Muscle of leg (tissue), 3 donors: ENCODE measurements at regions not wholly inside any gene's neighbourhood (a gene's known extent, or its start where the extent isn't known, plus 50 kb on each side); places are given as distances from the start of the nearest gene placed in this dataset.
A peak's percentile ranks its signal among the peaks of the same experiment; 100 is the strongest.

Experiments
- DNase-seq: peaks from one replicate; pipeline ENCODE4 v3.0.0; 2013
- H3K27ac ChIP-seq: one replicate; pipeline ENCODE4 v1.5.1; 2013; ENCODE audit warnings: mild to moderate bottlenecking, low read length, control low read depth
- H3K27me3 ChIP-seq: one replicate; pipeline ENCODE4 v1.6.1; 2013; ENCODE audit warnings: low read length; ENCODE audit not compliant: control insufficient read depth, insufficient read depth
- H3K36me3 ChIP-seq: one replicate; pipeline ENCODE4 v1.6.1; 2013; ENCODE audit warnings: low read length; ENCODE audit not compliant: control insufficient read depth, insufficient read depth
- H3K4me1 ChIP-seq: one replicate; pipeline ENCODE4 v1.6.1; 2013; ENCODE audit warnings: low read length; ENCODE audit not compliant: control insufficient read depth, insufficient read depth
- H3K4me3 ChIP-seq: one replicate; pipeline ENCODE4 v1.5.1; 2013; ENCODE audit warnings: low read length, control low read depth
- H3K9me3 ChIP-seq: replicated peaks from 2 replicates; pipeline ENCODE4 v1.6.1; 2013; ENCODE audit warnings: low read depth, low read length; ENCODE audit not compliant: control insufficient read depth
- WGBS: methylation state at CpG from one replicate; pipeline ENCODE4 v1.1.5; 2013; ENCODE audit warnings: missing lambda C conversion rate; ENCODE audit not compliant: insufficient coverage; 5-methylcytosine and 5-hydroxymethylcytosine counted together

- H3K27ac ChIP-seq = no peak overlapping the region
- H3K27me3 ChIP-seq = no peaks in the 10 kb centered on the region
- H3K4me1 ChIP-seq = peaks cover 10% of the 10 kb centered on the region
- peak; percentile 42 for DNase-seq
- WGBS = no CpG with 5 or more reads among the region's 3 CpGs
- H3K36me3 ChIP-seq = no peaks in the 10 kb centered on the region
- H3K9me3 ChIP-seq = no peaks in the 10 kb centered on the region
- no peak overlapping the region for H3K4me3 ChIP-seq
These were observed 91.1 kb upstream of the CD180 start for GRCh38 chr5:67287510-67288268.

DNA sequence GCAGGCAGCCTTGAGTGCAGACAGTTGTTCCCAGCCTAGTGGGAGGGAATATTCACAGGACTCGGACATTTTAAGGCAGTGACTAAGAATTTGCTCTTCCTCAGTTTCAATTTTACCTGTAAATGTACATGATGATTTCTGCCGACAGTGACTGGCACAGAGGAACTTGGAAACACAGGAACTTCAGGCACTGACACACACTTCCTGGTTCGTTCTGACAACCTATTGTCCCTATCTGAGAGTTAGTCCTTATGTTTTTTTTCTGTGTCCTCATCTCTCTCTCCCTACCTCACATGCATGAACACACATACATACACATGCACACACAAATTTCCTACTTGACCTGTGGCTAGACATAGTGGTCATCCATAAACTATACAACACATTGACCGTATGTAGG lies 89.4 kb upstream of the CD180 start:
- Histone ChIP-seq H3K36me3 (no peaks in the 10 kb centered on the region), H3K4me1 (peaks cover 10% of the 10 kb centered on the region), H3K27ac (no peak overlapping the region), H3K27me3 (no peaks in the 10 kb centered on the region), H3K9me3 (no peaks in the 10 kb centered on the region), H3K4me3 (no peak overlapping the region)
- WGBS = 83% methylated on average over 2 of the region's 4 CpGs
- DNase-seq = no peak

GRCh38 chr5:67283988-67284487 lies 87.4 kb upstream of the CD180 start:
- peaks cover 7% of the 10 kb centered on the region for H3K9me3 ChIP-seq
- no peaks in the 10 kb centered on the region for H3K36me3 ChIP-seq
- DNase-seq = no peak
- H3K4me3 ChIP-seq = no peak overlapping the region
- H3K27me3 ChIP-seq = no peaks in the 10 kb centered on the region
- WGBS = no CpG with 5 or more reads among the region's 4 CpGs
- no peak overlapping the region for H3K27ac ChIP-seq
- H3K4me1 ChIP-seq = no peaks in the 10 kb centered on the region

DNA sequence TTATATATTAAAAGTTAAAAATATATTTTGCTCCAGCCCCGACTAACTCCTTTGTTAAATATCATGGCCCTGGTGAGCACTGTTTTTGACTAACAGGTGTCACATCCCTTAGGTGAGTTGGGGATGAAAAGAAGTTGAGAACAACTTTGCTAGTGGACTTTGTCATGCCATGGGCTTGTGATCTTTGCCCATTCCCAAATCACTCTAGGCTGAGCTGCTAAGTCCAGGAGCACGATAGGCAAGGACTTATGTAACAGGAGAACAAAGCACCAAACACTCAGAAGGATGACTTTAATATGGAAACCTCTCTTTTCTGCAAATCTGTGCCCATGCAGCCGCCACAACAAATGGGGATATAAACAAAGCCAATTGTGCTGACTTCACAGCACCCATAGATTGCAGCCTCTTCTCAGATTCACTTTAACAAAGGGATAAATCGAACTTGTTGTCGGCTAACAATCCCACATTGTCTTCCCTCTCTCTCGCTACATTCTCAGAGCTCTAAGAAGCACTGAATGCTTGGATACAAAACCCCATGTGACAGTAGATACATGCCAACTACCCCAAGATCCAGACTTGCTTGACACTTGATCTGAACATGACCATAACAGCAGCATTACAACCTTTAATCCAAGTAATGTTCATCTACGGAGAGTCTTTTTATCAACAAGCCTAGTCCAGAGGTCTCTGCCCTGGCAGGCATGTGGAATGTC lies 86.8 kb upstream of the CD180 start:
- peaks cover 14% of the 10 kb centered on the region for H3K9me3 ChIP-seq
- H3K36me3 ChIP-seq = no peaks in the 10 kb centered on the region
- DNase-seq = no peak
- no peaks in the 10 kb centered on the region for H3K4me1 ChIP-seq
- no peak overlapping the region for H3K27ac ChIP-seq
- no peaks in the 10 kb centered on the region for H3K27me3 ChIP-seq
- WGBS = 92% methylated on average over 4 of the region's 7 CpGs
- H3K4me3 ChIP-seq = no peak overlapping the region

- H3K27ac ChIP-seq = no peak overlapping the region
- H3K9me3 ChIP-seq = peaks cover 22% of the 10 kb centered on the region
- no peaks in the 10 kb centered on the region for H3K36me3 ChIP-seq
- no peaks in the 10 kb centered on the region for H3K27me3 ChIP-seq
- no peak for DNase-seq
- WGBS = 67% methylated on average over 1 of the region's 2 CpGs
- no peak overlapping the region for H3K4me3 ChIP-seq
- H3K4me1 ChIP-seq = no peaks in the 10 kb centered on the region
These were observed 85.3 kb upstream of the CD180 start for GRCh38 chr5:67281874-67282273.

DNA sequence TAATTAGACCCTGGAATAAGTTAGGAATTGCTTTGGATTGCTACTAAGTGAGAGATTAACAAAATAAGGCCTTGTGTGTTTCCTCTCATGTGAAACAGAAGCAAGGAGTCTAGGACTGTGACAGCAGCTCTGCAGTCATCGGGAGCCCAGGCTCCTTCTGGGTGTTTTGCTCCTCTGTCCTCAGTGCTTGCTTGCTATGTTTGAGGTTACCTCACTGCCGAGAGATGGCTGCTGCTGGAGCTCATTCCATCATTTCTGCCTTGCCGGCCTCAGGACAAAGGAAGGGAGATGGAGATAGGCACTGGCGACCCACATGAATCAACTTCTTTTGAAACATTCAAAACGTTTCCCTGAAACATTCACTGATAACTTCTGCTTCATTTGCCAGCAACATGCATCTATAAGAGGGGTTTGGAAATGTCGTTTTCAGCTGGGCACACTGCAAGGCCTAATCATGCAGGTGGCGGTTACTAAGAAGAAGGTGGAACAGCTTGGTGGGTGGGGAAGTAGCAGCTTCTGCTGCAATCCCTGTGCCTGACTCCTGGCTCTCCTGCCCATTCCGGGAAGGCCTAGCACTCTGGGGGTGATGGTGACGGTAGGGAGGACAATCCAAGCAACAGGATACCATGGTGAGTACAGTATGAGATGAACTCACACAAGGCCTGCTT lies 77.2 kb upstream of the CD180 start:
- no peak overlapping the region for H3K4me3 ChIP-seq
- no CpG with 5 or more reads among the region's 9 CpGs for whole genome bisulfite sequencing
- DNase-seq = no peak
- peaks cover 15% of the 10 kb centered on the region for H3K9me3 ChIP-seq
- no peaks in the 10 kb centered on the region for H3K27me3 ChIP-seq
- peaks cover 13% of the 10 kb centered on the region for H3K4me1 ChIP-seq
- H3K27ac ChIP-seq = no peak overlapping the region
- no peaks in the 10 kb centered on the region for H3K36me3 ChIP-seq

DNA sequence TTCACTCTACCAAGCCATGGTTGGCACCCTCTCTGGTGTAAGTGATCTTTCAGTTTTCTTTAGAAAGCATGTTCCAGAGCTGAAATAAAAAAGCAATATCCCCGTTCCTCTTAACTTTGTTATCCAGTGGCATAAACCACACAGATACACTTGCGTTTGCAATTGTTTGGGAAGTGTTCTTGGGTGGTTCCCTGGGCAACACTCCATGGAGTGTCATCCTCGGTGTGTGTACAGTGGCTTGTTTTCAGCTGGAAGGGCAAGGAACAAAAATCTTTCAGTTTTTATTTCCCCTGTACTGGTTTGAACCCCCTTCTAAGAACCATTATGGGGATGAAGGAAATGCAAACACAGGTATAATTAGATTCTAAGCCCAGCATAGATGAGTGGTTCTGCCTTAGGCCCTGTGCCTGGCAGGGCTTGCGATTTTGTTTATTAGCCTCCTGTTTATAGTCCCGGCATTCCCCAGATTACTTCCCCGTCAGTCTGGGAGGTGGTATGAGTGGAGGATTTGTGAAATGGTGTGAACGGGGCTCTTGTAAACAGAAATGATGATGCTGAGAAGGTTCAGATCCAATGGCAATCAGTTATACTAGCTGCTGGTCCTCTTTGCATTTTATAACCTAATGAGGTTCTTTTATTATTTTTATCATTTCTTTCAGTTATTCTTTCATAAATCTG lies 76.0 kb upstream of the CD180 start:
- no peak for DNase-seq
- no CpG with 5 or more reads among the region's 7 CpGs for WGBS
- no peaks in the 10 kb centered on the region for H3K36me3 ChIP-seq
- no peak overlapping the region for H3K27ac ChIP-seq
- H3K9me3 ChIP-seq = peaks cover 5% of the 10 kb centered on the region
- no peaks in the 10 kb centered on the region for H3K27me3 ChIP-seq
- no peak overlapping the region for H3K4me3 ChIP-seq
- H3K4me1 ChIP-seq = peaks cover 24% of the 10 kb centered on the region

GRCh38 chr5:67268231-67269021 lies 71.8 kb upstream of the CD180 start:
- Histone ChIP-seq H3K4me3 (no peak overlapping the region), H3K4me1 (peaks cover 32% of the 10 kb centered on the region), H3K27me3 (no peaks in the 10 kb centered on the region), H3K9me3 (no peaks in the 10 kb centered on the region), H3K27ac (peak overlapping the region; percentile 94), H3K36me3 (no peaks in the 10 kb centered on the region)
- DNase-seq = peak; percentile 100
- whole genome bisulfite sequencing = 5% methylated on average over 9 of the region's 10 CpGs

- Histone ChIP-seq H3K4me1 (peaks cover 32% of the 10 kb centered on the region), H3K27ac (peak overlapping the region; percentile 94), H3K27me3 (no peaks in the 10 kb centered on the region), H3K4me3 (no peak overlapping the region), H3K9me3 (no peaks in the 10 kb centered on the region), H3K36me3 (no peaks in the 10 kb centered on the region)
- WGBS = no CpG with 5 or more reads among the region's 7 CpGs
- DNase-seq = peak; percentile 80
These were observed 71.1 kb upstream of the CD180 start for GRCh38 chr5:67267512-67268216.
